Fibroblast of pulmonary artery (primary cell): ENCODE measurements at regions not wholly inside any gene's neighbourhood (a gene's known extent, or its start where the extent isn't known, plus 50 kb on each side); places are given as distances from the start of the nearest gene placed in this dataset.
"Not testable (repeated sequence)": the region's sequence is repeated elsewhere in the genome, so short reads cannot be mapped to it uniquely, and the experiment has no call there.

Experiments used
- DNase-seq: peaks from one replicate; pipeline ENCODE4 v3.0.0-alpha.2; 2010; ENCODE audit warnings: low read depth
- H3K4me3 ChIP-seq: replicated peaks from 2 replicates; pipeline ENCODE4 v1.5.1; 2011; ENCODE audit warnings: low read depth, mild to moderate bottlenecking, control low read depth, low read length, moderate library complexity
- TF ChIP-seq, protein P1 (sequence below): IDR thresholded peaks from 2 replicates; pipeline ENCODE4 v1.5.1; 2011; ENCODE audit warnings: mild to moderate bottlenecking, control low read depth, low read length, inconsistent platforms; ENCODE audit errors: missing control alignments

DNA sequence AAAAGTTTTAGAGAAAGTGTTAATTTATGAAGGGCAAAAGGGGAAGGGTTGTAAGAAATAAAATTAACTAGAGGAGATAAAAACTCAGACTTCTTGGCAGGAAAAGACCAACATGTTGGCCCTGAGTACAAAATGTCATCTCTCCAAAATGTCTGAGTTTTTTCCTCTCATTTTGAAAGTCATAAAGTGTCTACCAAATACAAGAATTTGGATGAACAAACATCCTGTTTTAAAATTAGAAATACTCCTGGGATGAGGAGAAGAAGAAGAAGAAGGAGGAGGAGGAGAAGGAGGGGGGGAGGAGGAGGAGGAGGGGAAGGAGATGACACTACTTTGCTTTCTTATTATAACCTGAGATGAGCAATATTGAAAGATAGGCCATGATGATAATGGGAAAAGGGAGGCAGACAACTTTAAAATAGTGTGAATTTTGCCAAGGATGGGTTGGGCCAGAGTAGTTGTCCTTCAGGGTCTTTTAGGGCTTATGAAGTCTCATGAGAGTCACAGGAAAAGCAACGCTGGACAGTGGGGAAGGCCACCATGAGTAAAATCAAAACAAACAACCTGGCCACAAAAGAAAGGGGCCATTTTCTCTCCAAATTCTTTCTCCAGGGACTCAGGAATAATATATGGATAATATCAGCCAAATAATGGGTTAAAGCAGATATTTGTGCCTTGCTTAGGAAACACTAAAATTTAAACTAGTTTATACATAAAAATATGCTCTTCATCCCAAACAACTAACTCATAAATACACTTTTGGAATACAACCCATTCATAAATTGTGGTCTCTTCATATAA, 632.9 kb downstream of the EPHA3 start:
- no peak for DNase-seq
- no peak overlapping the region for H3K4me3 ChIP-seq
- TF ChIP-seq, protein P1, sequence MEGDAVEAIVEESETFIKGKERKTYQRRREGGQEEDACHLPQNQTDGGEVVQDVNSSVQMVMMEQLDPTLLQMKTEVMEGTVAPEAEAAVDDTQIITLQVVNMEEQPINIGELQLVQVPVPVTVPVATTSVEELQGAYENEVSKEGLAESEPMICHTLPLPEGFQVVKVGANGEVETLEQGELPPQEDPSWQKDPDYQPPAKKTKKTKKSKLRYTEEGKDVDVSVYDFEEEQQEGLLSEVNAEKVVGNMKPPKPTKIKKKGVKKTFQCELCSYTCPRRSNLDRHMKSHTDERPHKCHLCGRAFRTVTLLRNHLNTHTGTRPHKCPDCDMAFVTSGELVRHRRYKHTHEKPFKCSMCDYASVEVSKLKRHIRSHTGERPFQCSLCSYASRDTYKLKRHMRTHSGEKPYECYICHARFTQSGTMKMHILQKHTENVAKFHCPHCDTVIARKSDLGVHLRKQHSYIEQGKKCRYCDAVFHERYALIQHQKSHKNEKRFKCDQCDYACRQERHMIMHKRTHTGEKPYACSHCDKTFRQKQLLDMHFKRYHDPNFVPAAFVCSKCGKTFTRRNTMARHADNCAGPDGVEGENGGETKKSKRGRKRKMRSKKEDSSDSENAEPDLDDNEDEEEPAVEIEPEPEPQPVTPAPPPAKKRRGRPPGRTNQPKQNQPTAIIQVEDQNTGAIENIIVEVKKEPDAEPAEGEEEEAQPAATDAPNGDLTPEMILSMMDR: no peak

DNA sequence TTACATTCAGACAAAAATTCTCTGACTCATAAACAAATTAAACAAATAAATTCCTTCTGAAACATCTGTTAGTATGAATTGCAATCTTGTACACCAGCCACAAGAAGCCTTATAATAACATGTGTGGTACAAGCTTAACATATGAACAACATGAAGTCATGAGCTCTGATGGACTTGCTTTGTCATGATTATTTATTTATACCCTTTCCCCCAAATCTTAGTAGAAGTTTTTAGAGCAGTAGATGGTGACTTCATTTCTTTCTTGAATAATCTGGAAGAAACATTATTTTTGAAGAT, 633.4 kb downstream of the EPHA3 start:
- TF ChIP-seq, protein P1: no peak
- H3K4me3 ChIP-seq: no peak overlapping the region

DNA sequence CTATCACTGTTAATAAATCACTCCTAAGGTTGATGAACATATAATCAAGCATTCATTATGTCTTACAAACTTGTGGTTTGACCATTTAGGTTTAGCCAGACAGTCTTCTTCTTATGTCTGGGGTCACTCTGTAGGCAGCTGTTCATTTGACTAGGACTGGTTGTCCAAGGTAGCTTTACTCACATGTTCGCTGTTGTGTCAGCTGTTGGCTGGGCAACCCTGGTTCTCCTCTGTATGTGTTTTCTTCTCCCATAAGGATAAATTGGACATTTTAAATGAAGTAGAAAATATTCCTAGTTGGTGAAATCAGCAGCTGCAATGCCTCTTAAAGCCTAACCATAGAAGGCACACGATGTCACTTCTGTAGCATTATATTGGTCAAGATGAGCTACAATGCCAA, 635.1 kb downstream of the EPHA3 start:
- H3K4me3 ChIP-seq: no peak overlapping the region
- no peak for DNase-seq
- TF ChIP-seq, protein P1: no peak

More for the DNA sequence above, 633.4 kb downstream of the EPHA3 start:
- DNase-seq: no peak

DNA sequence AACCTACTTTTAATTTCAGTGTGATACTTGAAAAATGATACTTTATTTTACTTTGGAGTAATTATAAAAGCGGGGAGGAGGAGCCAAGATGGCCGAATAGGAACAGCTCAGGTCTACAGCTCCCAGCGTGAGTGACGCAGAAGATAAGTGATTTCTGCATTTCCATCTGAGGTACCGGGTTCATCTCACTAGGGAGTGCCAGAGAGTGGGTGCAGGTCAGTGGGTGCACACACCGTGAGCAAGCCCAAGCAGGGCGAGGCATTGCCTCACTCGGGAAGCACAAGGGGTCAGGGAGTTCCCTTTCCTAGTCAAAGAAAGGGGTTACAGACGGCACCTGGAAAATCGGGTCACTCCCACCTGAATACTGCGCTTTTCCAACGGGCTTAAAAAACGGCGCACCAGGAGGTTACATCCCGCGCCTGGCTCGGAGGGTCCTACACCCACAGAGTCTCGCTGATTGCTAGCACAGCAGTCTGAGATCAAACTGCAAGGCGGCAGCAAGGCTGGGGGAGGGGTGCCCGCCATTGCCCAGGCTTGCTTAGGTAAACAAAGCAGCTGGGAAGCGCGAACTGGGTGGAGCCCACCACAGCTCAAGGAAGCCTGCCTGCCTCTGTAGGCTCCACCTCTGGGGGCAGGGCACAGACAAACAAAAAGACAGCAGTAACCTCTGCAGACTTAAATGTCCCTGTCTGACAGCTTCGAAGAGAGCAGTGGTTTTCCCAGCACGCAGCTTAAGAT, 640.3 kb downstream of the EPHA3 start:
- not testable (repeated sequence) for DNase-seq, H3K4me3 ChIP-seq

DNA sequence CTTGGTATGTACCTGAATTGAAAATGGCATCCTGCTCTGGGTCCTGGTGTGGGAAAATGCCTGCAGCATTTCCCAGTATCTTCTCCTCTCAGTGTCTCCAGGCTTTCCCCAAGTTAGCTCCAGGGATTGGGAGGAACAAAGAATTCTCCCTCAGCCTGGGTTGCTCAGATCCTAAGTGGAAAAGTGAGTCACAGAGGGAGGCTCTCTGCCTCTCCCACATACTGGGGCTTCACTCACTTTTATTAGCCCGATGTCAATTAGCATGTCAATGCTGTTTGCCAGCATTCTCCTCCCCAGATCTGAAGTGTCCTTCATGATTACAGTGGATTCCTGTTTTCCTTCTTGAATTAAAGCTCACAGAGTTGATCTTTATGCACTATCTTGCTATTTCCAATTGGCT, 655.0 kb downstream of the EPHA3 start:
- H3K4me3 ChIP-seq: no peak overlapping the region
- no peak for DNase-seq
- TF ChIP-seq, protein P1: no peak

DNA sequence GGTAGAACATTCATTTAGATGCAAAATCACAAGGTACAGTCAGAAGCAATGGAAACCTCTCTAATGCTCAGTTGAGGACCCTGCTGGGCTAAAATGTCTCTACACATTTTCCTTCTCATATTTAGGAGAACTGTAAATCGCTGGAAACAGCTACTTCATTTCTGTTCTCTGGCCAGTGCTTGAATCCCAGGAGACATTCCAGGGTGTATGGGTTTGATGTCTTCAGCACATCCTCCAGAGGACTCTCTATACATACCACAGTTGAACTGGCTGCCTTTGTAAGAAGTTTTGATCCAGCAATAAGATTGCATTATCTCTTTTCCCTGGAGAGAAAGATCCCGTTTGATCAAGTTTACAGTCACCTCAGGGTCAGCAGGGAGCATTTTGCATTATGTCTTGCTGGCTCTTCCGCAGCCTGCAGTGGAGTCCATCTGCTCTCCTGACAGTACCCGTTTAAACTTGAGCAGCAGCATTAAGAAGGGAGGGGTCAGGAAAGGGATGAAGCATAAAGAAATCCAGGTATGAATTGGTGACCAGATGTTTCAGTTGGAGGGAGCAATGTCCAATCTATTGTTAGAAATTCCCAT, 676.0 kb downstream of the EPHA3 start:
- TF ChIP-seq, protein P1: no peak
- DNase-seq: no peak

DNA sequence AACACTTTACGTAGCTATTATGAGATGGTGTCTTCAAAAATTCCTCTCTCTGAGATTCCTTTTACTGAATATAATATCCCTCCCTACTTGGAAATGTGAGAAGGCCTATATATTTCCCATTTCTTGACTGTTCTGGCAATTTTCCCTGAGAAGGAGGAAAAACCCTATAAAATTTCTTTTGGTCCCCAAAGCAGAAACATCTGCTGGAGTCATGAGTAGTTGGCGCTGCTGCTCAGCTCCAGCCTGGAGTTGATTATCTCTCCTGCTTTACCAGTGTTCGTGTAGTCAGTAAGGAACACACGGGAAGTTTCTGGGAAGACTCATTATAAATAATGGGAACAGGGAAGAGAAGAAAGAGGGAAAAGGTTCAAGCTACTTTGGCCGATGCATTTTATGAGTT, 680.1 kb downstream of the EPHA3 start:
- DNase-seq: no peak
- TF ChIP-seq, protein P1: no peak
- no peak overlapping the region for H3K4me3 ChIP-seq

More for the DNA sequence above, 676.0 kb downstream of the EPHA3 start:
- H3K4me3 ChIP-seq: no peak overlapping the region
